CD4-positive, alpha-beta memory T cell (primary cell): ENCODE measurements at regions not wholly inside any gene's neighbourhood (a gene's known extent, or its start where the extent isn't known, plus 50 kb on each side); places are given as distances from the start of the nearest gene placed in this dataset.
"Not testable (repeated sequence)": the region's sequence is repeated elsewhere in the genome, so short reads cannot be mapped to it uniquely, and the experiment has no call there.

Experiments used
- CTCF ChIA-PET: fragments of 350-600 bp; sonication (Branson Sonifier 250); formaldehyde crosslinking; loops from one replicate; lab custom pipeline; 2021; ENCODE audit warnings: inconsistent platforms; ENCODE audit not compliant: partially characterized antibody; lab: Charles Lee
- POLR2A ChIA-PET: fragments of 350-600 bp; sonication (Branson Sonifier 250); formaldehyde crosslinking; loops from one replicate; lab custom pipeline; 2021; ENCODE audit not compliant: partially characterized antibody; lab: Charles Lee
- DNase-seq, 5 donors: peaks; one replicate each; pipeline versions ENCODE4 v3.0.0 to v3.0.0-alpha.2; 2020 to 2022; ENCODE audit warnings: mixed read lengths in 1 of 5
- H3K27ac ChIP-seq: one replicate; pipeline ENCODE4 v1.7.0; 2013; ENCODE audit warnings: low read depth, low read length
- H3K27me3 ChIP-seq: 2 replicates; pipeline ENCODE4 v1.7.0; 2013; ENCODE audit warnings: mild to moderate bottlenecking, low read length, moderate library complexity; ENCODE audit not compliant: insufficient read depth
- H3K36me3 ChIP-seq: 2 replicates; pipeline ENCODE4 v1.7.0; 2013; ENCODE audit warnings: mild to moderate bottlenecking, low read length, moderate library complexity; ENCODE audit not compliant: insufficient read depth
- H3K4me1 ChIP-seq: 2 replicates; pipeline ENCODE4 v1.7.0; 2013; ENCODE audit warnings: mild to moderate bottlenecking, low read length, moderate library complexity; ENCODE audit not compliant: insufficient read depth
- H3K4me3 ChIP-seq, 2 donors: one replicate each; pipeline ENCODE4 v1.7.0; 2013; ENCODE audit warnings: low read length in 2 of 2, mild to moderate bottlenecking in 1 of 2
- H3K9me3 ChIP-seq, 2 donors: one replicate each; pipeline ENCODE4 v1.7.0; 2013; ENCODE audit warnings: low read length in 2 of 2, control low read depth in 1 of 2; ENCODE audit not compliant: control insufficient read depth in 1 of 2
- H3K27ac Mint-ChIP-seq, 7 donors: one replicate each; pipeline ENCODE4 v1.8.0; 2020 to 2021; ENCODE audit warnings: mixed read lengths in 7 of 7, mild to moderate bottlenecking in 6 of 7, inconsistent platforms in 3 of 7, moderate library complexity in 3 of 7
- H3K27me3 Mint-ChIP-seq, 2 donors: one replicate each; pipeline ENCODE4 v1.8.0; 2020 to 2021; ENCODE audit warnings: mixed read lengths in 2 of 2
- H3K36me3 Mint-ChIP-seq, 2 donors: one replicate each; pipeline ENCODE4 v1.8.0; 2020 to 2021; ENCODE audit warnings: mixed read lengths in 2 of 2, inconsistent platforms in 1 of 2, mild to moderate bottlenecking in 1 of 2
- H3K4me1 Mint-ChIP-seq, 4 donors: one replicate each; pipeline ENCODE4 v1.8.0; 2020 to 2021; ENCODE audit warnings: mixed read lengths in 4 of 4, mild to moderate bottlenecking in 1 of 4
- H3K4me3 Mint-ChIP-seq, 8 donors: one replicate each; pipeline ENCODE4 v1.8.0; 2020 to 2021; ENCODE audit warnings: mixed read lengths in 8 of 8, mild to moderate bottlenecking in 7 of 8, moderate library complexity in 6 of 8, inconsistent platforms in 3 of 8
- H3K9me3 Mint-ChIP-seq, 8 donors: one replicate each; pipeline ENCODE4 v1.8.0; 2020 to 2021; ENCODE audit warnings: mixed read lengths in 8 of 8, mild to moderate bottlenecking in 5 of 8, inconsistent platforms in 3 of 8, moderate library complexity in 1 of 8
- intact Hi-C: fragments of 100-400 bp; cut with micrococcal nuclease; formaldehyde crosslinking; loops from one replicate; pipeline ENCODE4 v1.15.1; 2023

- no peak overlapping the region for H3K27ac ChIP-seq
- no peaks in the 10 kb centered on the region for H3K36me3 ChIP-seq
- no peaks in the 10 kb centered on the region for H3K9me3 ChIP-seq
- Mint-ChIP-seq H3K27ac (no peak overlapping the region), H3K4me1 (no peaks in the 10 kb centered on the region), H3K36me3 (no peaks in the 10 kb centered on the region), H3K4me3 (no peak overlapping the region), H3K27me3 (peaks cover 4 to 6% of the 10 kb centered on the region in 2 donors), H3K9me3 (no peaks in the 10 kb centered on the region)
- no peaks in the 10 kb centered on the region for H3K4me1 ChIP-seq
- ChIA-PET POLR2A (no interaction called here), CTCF (no interaction called here)
- H3K4me3 ChIP-seq = no peak overlapping the region
- no peak for DNase-seq
- no peaks in the 10 kb centered on the region for H3K27me3 ChIP-seq
- intact Hi-C loops = no loop called here
Observed at GRCh38 chr18:60022671-60023276, 123.0 kb downstream of the PMAIP1 start.

- Mint-ChIP-seq H3K27me3 (peaks cover 4 to 6% of the 10 kb centered on the region in 2 donors), H3K4me1 (no peaks in the 10 kb centered on the region), H3K27ac (no peak overlapping the region), H3K36me3 (no peaks in the 10 kb centered on the region), H3K4me3 (no peak overlapping the region), H3K9me3 (peaks cover 0 to 2% (median 0%) of the 10 kb centered on the region in 8 donors)
- intact Hi-C loops = no loop called here
- CTCF ChIA-PET = no interaction called here
- Histone ChIP-seq H3K27me3 (no peaks in the 10 kb centered on the region), H3K36me3 (no peaks in the 10 kb centered on the region), H3K27ac (no peak overlapping the region), H3K4me3 (no peak overlapping the region), H3K4me1 (no peaks in the 10 kb centered on the region), H3K9me3 (no peaks in the 10 kb centered on the region)
- DNase-seq = no peak
- POLR2A ChIA-PET = no interaction called here
Observed at GRCh38 chr18:60021556-60021955, 121.8 kb downstream of the PMAIP1 start.

- Histone ChIP-seq H3K4me3 (no peak overlapping the region), H3K4me1 (no peaks in the 10 kb centered on the region), H3K27ac (no peak overlapping the region), H3K27me3 (no peaks in the 10 kb centered on the region), H3K9me3 (no peaks in the 10 kb centered on the region), H3K36me3 (no peaks in the 10 kb centered on the region)
- DNase-seq = no peak
- CTCF ChIA-PET = interaction anchor here (0.9 kb wide), 1 partner anchor 32 kb away, joined by 3 read pairs; no protein-coding TSS in a partner anchor
- Mint-ChIP-seq H3K4me3 (no peak overlapping the region), H3K4me1 (no peaks in the 10 kb centered on the region), H3K9me3 (peaks cover 0 to 2% (median 0%) of the 10 kb centered on the region in 8 donors), H3K27me3 (peaks cover 4 to 6% of the 10 kb centered on the region in 2 donors), H3K36me3 (no peaks in the 10 kb centered on the region), H3K27ac (no peak overlapping the region)
- intact Hi-C loops = no loop called here
- POLR2A ChIA-PET = no interaction called here
Observed at GRCh38 chr18:60020107-60020925, 120.5 kb downstream of the PMAIP1 start.

GRCh38 chr18:60019463-60019840 lies 119.7 kb downstream of the PMAIP1 start:
- intact Hi-C loops = no loop called here
- no peaks in the 10 kb centered on the region for H3K4me1 Mint-ChIP-seq
- no peaks in the 10 kb centered on the region for H3K36me3 ChIP-seq
- no peaks in the 10 kb centered on the region for H3K9me3 ChIP-seq
- peaks cover 0 to 2% (median 0%) of the 10 kb centered on the region in 8 donors for H3K9me3 Mint-ChIP-seq
- H3K4me3 ChIP-seq = no peak overlapping the region
- no peak overlapping the region for H3K27ac Mint-ChIP-seq
- no peaks in the 10 kb centered on the region for H3K4me1 ChIP-seq
- no peak overlapping the region for H3K27ac ChIP-seq
- no peaks in the 10 kb centered on the region for H3K36me3 Mint-ChIP-seq
- no peak overlapping the region for H3K4me3 Mint-ChIP-seq
- ChIA-PET CTCF (no interaction called here), POLR2A (no interaction called here)
- DNase-seq = no peak
- peaks cover 0 to 6% of the 10 kb centered on the region in 2 donors for H3K27me3 Mint-ChIP-seq
- no peaks in the 10 kb centered on the region for H3K27me3 ChIP-seq

GRCh38 chr18:60018618-60019462 lies 119.0 kb downstream of the PMAIP1 start:
- Histone ChIP-seq H3K36me3 (no peaks in the 10 kb centered on the region), H3K27me3 (no peaks in the 10 kb centered on the region), H3K27ac (no peak overlapping the region), H3K4me3 (no peak overlapping the region), H3K4me1 (no peaks in the 10 kb centered on the region), H3K9me3 (no peaks in the 10 kb centered on the region)
- Mint-ChIP-seq H3K4me3 (no peak overlapping the region), H3K27me3 (peaks cover 0 to 6% of the 10 kb centered on the region in 2 donors), H3K27ac (no peak overlapping the region), H3K9me3 (peaks cover 0 to 2% (median 0%) of the 10 kb centered on the region in 8 donors), H3K36me3 (no peaks in the 10 kb centered on the region), H3K4me1 (no peaks in the 10 kb centered on the region)
- no peak for DNase-seq
- ChIA-PET CTCF (no interaction called here), POLR2A (no interaction called here)
- intact Hi-C loops = no loop called here

GRCh38 chr18:60018134-60018533 lies 118.3 kb downstream of the PMAIP1 start:
- H3K27ac Mint-ChIP-seq, H3K9me3 Mint-ChIP-seq, H3K4me1 ChIP-seq, H3K36me3 Mint-ChIP-seq, DNase-seq, H3K4me3 ChIP-seq, CTCF ChIA-PET, H3K27me3 ChIP-seq, H3K4me1 Mint-ChIP-seq, POLR2A ChIA-PET, intact Hi-C loops, H3K4me3 Mint-ChIP-seq, H3K9me3 ChIP-seq, H3K36me3 ChIP-seq, H3K27me3 Mint-ChIP-seq, H3K27ac ChIP-seq: not testable (repeated sequence)

GRCh38 chr18:60017371-60017770 lies 117.6 kb downstream of the PMAIP1 start:
- H3K4me1 ChIP-seq = no peaks in the 10 kb centered on the region
- ChIA-PET CTCF (no interaction called here), POLR2A (no interaction called here)
- no peak overlapping the region for H3K4me3 ChIP-seq
- no peak for DNase-seq
- Mint-ChIP-seq H3K4me1 (no peaks in the 10 kb centered on the region), H3K9me3 (peaks cover 0 to 2% (median 0%) of the 10 kb centered on the region in 8 donors), H3K27me3 (peaks cover 0 to 3% of the 10 kb centered on the region in 2 donors), H3K36me3 (no peaks in the 10 kb centered on the region), H3K27ac (peak overlapping the region in 1 of 7 donors; percentile 22), H3K4me3 (no peak overlapping the region)
- no peaks in the 10 kb centered on the region for H3K9me3 ChIP-seq
- no peak overlapping the region for H3K27ac ChIP-seq
- H3K27me3 ChIP-seq = no peaks in the 10 kb centered on the region
- intact Hi-C loops = no loop called here
- H3K36me3 ChIP-seq = no peaks in the 10 kb centered on the region
